H1 (cell line): ENCODE measurements at regions not wholly inside any gene's neighbourhood (a gene's known extent, or its start where the extent isn't known, plus 50 kb on each side); places are given as distances from the start of the nearest gene placed in this dataset.

Source experiments
- CHD2 ChIP-seq: IDR thresholded peaks from 2 replicates; pipeline ENCODE4 v1.6.1; 2012; ENCODE audit warnings: low read length, improper control_type of control experiment
- CREB1 ChIP-seq: IDR thresholded peaks from 2 replicates; pipeline ENCODE4 v1.6.1; 2012; ENCODE audit warnings: inconsistent platforms
- EP300 ChIP-seq, 2 experiments: IDR thresholded peaks; 1 replicate in 1 of 2; 2 replicates in 1 of 2; pipeline ENCODE4 v1.6.1; 2011 to 2012; ENCODE audit warnings: low read depth in 2 of 2, low read length in 2 of 2, mild to moderate bottlenecking in 2 of 2, borderline replicate concordance in 1 of 2, inconsistent platforms in 1 of 2, moderate library complexity in 1 of 2
- GABPA ChIP-seq: IDR thresholded peaks from 2 replicates; pipeline ENCODE4 v1.6.1; 2011; ENCODE audit warnings: mild to moderate bottlenecking, low read length, moderate library complexity, borderline replicate concordance; ENCODE audit not compliant: insufficient read depth
- GTF2F1 ChIP-seq: IDR thresholded peaks from 2 replicates; pipeline ENCODE4 v1.6.1; 2012; ENCODE audit warnings: low read depth, low read length, improper control_type of control experiment, borderline replicate concordance
- JUN ChIP-seq: IDR thresholded peaks from 2 replicates; pipeline ENCODE4 v1.6.1; 2011; ENCODE audit warnings: low read depth, mild to moderate bottlenecking, improper control_type of control experiment, low read length
- JUND ChIP-seq: IDR thresholded peaks from 2 replicates; pipeline ENCODE4 v1.6.1; 2011; ENCODE audit warnings: mild to moderate bottlenecking, improper control_type of control experiment, low read length
- RAD21 ChIP-seq, 2 experiments: IDR thresholded peaks in 1 of 2; conservative IDR thresholded peaks in 1 of 2; 2 replicates each; pipeline ENCODE4 v1.6.1; 2011; ENCODE audit warnings: low read depth in 2 of 2, low read length in 2 of 2, improper control_type of control experiment in 1 of 2, inconsistent platforms in 1 of 2, mild to moderate bottlenecking in 1 of 2, moderate library complexity in 1 of 2
- TCF12 ChIP-seq: IDR thresholded peaks from 2 replicates; pipeline ENCODE4 v1.6.1; 2011; ENCODE audit warnings: low read depth, mild to moderate bottlenecking, low read length
- USF2 ChIP-seq: IDR thresholded peaks from 2 replicates; pipeline ENCODE4 v1.6.1; 2011; ENCODE audit warnings: low read length, improper control_type of control experiment
- TF ChIP-seq, protein P1 (sequence below), 3 experiments: IDR thresholded peaks; 1 replicate in 2 of 3; 2 replicates in 1 of 3; pipeline versions ENCODE4 v1.5.1 to v1.6.1; 2011; ENCODE audit warnings: low read length in 3 of 3, mild to moderate bottlenecking in 3 of 3, inconsistent platforms in 2 of 3, low read depth in 1 of 3, moderate library complexity in 1 of 3; ENCODE audit not compliant: insufficient read depth in 1 of 3; ENCODE audit errors: control extremely low read depth in 1 of 3

GRCh38 chr17:37825851-37826250 is 81.0 kb upstream of the HNF1B start:
- TF ChIP-seq USF2: no peak
- TF ChIP-seq TCF12: no peak
- TF ChIP-seq GTF2F1: no peak
- TF ChIP-seq CHD2: no peak
- TF ChIP-seq EP300 (IDR thresholded peaks at IDR 0.05; ENCODE audit: borderline replicate concordance in 1 of 2, low read depth in 2 of 2, low read length in 2 of 2): no peak
- TF ChIP-seq, protein P1, sequence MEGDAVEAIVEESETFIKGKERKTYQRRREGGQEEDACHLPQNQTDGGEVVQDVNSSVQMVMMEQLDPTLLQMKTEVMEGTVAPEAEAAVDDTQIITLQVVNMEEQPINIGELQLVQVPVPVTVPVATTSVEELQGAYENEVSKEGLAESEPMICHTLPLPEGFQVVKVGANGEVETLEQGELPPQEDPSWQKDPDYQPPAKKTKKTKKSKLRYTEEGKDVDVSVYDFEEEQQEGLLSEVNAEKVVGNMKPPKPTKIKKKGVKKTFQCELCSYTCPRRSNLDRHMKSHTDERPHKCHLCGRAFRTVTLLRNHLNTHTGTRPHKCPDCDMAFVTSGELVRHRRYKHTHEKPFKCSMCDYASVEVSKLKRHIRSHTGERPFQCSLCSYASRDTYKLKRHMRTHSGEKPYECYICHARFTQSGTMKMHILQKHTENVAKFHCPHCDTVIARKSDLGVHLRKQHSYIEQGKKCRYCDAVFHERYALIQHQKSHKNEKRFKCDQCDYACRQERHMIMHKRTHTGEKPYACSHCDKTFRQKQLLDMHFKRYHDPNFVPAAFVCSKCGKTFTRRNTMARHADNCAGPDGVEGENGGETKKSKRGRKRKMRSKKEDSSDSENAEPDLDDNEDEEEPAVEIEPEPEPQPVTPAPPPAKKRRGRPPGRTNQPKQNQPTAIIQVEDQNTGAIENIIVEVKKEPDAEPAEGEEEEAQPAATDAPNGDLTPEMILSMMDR (IDR thresholded peaks at IDR 0.05; ENCODE audit: control extremely low read depth in 1 of 3, insufficient read depth in 1 of 3, low read depth in 1 of 3, low read length in 3 of 3): no peak
- no peak for TF ChIP-seq CREB1
- TF ChIP-seq JUN: no peak
- no peak for TF ChIP-seq GABPA
- TF ChIP-seq JUND: no peak
- no peak for TF ChIP-seq RAD21 (IDR thresholded peaks at IDR 0.05 in 1 of 2, conservative IDR thresholded peaks at IDR 0.05 in 1 of 2; ENCODE audit: low read depth in 2 of 2, low read length in 2 of 2)
